Fibroblast of peridontal ligament (primary cell): ENCODE measurements at regions not wholly inside any gene's neighbourhood (a gene's known extent, or its start where the extent isn't known, plus 50 kb on each side); places are given as distances from the start of the nearest gene placed in this dataset.
A peak's percentile ranks its signal among the peaks of the same experiment; 100 is the strongest.

Source experiments
- DNase-seq: peaks from one replicate; pipeline ENCODE4 v3.0.0-alpha.2; 2010; ENCODE audit errors: extremely low read depth

DNA sequence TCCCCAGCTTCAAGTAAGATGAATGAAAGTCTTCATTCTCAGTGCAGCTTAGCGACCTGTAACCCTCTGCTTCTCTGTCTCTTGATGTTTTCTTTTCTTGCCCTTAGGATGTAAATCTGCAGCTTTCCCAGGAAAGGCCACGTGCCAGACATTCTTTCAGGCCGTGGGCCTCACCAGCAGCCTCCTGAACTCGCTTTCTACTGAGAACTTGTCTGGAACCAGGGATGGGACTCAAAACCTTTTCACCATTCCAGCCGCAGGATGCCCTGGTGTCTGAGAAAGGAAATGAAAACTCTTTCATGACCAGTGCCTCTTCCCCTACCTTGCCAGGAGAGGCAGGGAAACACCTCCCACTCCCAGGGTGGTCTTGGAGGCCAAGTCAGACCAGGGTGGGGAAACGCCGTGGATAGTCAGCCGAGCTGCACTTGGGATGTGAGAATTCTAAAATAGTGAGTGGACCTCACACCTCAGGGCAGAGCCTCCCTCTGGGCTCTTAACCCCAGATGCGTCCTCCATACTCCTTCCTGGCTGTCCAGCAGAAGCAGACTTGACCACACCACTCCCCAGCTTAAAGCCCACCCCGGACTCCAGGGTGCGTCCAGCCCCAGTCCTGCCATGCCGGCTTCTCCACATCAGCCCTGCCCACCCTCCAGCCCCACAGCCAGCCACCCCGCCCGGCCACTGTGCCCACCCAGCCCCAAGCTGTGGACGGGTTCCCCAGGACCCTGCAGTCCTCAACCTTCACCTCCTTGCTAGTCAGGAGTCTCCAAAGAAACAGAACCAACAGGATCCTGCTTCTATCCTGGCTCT is 115.5 kb downstream of the TWIST2 start:
- DNase-seq: no peak

DNA sequence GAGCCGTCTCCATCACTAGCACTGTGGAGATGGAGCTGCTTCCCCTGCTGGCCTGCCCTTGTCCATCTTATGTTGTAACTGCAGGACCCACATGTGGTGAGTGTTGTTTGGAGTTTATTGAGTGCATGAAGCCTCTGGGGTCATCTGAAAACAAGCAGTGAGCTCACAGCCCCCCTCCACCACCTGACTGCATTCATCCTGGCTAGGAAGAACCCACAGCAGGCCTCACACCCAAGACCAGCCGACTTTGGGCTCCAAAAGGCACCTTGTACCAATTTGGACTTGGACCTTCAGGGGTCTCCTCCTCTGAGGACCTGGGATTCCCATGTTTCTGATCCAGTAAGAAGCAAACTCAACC is 116.1 kb downstream of the TWIST2 start:
- no peak for DNase-seq

DNA sequence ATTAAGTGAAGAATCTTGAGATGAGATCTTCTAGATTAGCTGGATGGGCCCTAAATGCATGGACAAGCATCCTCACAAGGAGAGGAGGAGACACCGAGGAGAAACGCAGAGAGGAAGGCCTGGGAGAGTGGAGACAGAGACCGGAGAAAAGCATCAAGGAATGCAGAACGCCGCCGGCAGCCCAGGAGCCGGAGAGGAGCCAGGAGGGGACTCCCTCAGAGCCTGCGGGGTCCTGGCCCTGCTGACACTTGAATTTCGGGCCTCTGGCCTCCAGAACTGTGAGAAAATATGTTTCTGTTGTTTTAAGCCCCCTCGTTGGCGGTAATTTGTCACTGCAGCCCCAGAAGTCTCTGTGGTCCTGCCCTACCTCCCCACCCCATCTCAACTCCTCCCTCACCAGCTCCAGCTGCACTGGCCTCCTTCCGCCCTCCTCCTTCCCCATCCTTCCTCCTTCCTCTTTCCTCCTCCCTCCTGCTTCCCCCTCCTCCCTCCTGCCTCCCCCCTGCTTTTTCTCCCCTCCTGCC is 116.7 kb downstream of the TWIST2 start:
- no peak for DNase-seq

DNA sequence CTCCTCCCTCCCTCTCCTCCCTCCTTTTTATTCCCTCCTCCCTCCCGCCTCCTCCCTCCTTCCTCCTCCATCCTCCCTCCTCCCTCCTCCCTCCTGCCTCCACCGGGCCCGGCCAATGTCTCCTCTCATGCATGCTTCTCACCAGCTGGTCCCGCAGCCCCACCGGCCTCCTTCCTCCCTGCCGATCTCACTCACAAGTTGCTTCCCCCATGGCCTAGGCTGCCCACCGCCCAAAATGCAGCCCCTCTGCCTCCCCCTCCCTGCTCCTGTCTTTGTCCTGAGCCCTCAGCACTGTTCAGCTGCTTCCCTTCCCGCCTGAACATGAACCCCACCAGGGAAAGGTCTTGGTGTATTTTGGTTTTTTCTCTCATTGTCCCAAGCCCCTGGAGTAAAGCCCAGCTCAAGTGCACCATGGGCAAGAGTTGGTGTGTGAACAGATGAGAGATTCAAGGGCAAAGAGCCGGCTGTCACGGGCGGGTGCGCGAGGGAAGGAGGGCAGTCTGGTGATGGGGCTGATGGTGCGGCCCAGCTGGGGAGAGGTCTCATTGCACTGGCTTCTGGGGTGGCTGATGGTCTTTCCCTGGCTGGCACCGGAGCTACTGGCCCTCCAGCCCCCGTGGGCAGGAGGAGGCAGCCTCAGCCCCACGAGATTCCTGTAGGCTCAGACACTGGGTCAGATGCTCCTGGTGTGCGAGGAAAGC is 117.6 kb downstream of the TWIST2 start:
- DNase-seq: no peak

DNA sequence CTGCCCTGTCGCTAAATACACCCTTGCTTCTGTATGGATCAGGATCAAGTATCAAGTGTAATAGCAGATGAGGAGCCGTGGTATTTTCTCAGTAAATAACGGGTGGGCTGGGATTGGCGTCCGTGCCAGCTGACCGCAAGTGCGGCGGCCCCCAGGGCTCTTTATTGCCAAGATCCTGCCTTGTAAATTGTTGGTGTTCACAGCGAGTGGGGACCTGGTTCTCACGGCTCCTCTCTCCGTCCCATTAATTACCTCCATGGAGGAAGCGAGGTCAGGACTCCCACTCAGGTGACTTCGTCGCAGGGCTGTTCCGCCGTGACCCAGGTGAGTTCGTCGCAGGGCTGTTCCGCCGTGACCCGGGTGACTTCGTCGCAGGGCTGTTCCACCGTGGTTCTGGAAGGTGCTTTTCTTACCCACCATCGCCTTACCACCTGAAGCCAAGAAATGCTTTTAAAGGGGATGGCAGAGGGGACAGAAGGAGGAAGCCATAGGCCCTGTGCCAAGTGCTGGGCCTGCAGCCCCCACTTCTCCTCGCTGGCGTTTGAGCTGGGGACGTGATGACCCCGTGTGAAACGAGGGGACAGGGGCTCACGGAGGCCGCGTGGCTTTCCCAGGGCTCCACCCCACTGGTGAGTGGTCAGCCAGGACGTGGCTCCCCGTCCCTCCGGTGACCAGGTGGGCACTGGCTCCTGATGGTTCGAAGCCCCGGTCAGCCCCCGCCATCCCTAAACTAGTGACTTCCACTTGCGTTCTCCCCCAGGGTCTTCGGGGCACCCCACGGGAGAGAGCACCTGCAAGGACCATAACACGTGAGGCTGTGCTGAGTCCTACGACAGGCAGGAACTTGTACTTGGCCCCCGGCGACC is 118.4 kb downstream of the TWIST2 start:
- no peak for DNase-seq

DNA sequence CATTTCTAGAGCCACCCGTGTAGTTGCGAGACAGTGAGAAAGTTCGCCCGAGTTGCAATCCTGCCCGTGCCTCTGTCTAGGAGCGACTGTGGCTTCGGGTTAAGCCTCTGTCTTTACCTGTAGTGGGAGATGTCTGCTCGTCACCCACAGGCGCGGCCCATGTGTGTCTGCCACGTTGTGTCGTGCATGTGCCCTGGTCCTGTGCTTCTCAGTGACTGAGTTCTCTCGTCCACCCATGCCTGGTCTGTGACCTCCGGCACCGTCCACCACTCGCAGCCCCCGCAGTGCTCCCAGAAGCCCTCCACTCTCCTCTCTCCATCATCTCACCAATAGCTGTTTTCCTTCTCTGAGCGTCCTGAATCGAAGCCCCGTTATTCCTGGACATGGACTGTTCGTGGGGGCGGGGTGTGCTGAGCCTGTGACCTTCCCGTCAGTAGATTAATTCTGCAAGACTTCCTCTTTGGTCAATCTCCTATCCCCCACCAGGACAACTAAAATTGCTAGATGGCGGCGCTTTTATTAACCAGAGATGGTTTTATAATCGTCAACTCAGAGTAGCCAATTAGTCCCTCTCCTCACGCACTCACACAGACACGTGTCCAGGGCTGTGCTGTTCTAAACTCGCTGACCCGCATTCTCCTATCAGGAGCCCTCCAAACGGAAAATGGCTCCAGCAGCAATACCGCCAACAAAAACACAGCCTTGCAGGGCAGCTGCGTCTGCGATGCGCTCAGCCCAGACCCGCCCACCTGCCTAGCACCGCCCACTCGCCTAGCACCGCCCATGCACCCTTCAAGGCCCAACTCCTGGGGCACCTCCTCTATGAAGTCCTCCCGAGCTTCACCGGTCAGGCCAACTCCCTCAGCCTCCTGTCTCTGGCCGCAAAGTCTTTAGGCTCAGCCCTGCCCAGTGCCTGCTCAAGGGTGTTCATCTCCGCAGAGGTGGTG is 119.4 kb downstream of the TWIST2 start:
- DNase-seq: no peak

DNA sequence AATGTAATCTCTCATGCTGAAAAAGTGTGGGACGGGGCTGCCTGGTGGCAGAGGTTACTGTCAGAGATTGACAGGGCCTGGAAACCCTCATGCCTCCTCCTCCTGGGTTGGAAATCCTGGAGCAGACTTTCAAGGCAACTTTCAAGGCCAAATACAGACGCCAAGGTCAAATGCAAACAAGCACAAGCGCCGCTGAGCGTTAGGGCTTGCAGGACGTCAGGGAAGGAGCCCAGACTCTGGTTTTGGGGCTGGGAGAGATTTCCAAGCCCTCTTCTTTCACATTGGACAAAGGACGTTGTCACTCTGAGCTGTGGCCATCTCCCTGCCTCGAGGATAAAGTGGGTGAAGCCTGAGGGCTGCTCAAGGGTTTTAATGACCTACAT is 120.1 kb downstream of the TWIST2 start:
- no peak for DNase-seq

DNA sequence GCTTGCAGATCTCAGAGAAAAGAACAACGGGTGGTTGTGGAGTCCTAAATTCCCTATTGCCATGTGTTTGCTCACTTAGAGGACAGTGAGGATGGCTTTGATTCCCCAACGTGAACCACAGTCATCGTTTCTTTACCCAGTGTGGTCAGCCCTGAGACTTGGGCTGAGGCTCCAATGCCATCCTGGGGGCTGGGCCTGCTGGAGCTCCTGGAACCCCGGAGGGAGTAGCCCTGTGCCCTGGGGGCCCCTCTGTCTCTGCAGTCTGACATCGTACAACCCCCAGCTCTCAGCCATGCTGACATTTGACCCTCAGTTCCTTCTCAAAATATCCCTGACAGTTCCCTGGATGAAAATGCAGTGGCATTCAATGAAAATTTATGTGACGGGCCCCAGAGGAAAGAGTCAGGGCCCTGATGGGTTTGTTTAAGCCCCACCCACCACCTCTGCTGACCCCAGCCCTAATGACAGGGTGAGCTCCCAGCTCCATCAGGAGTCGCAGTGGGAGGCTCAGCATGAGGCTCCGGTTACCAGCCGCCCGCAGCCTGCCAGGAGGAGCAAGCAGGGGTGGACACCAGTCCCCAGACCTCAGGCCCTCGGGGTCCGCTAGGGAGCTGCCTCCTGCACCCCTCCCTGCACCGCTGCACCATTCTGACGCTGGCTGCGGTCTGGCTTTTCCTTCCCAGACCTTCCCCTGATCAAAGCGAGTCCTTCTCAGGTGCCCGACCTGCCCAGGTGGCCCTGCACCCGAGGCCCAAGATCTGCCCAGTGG is 120.9 kb downstream of the TWIST2 start:
- no peak for DNase-seq

DNA sequence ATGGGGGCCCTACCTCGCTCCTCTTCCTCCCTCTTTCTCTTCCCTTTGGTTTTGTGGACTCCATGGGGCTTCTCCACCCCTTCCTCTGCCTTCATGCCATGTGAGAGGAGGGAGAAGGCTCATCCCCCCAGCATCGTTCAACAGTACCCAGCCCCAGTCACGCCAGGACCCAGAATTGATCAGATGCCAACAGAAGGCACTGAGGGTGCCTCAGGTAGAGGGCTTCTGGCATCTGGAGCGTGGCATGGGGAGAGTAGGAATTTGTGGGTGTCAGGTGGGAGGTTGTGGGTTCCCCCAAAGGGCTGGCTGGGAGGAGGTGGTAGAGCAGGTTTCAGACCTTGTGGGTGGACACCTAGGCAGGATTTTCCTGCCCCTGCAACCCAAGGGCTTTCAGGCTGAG is 122.0 kb downstream of the TWIST2 start:
- DNase-seq: no peak

DNA sequence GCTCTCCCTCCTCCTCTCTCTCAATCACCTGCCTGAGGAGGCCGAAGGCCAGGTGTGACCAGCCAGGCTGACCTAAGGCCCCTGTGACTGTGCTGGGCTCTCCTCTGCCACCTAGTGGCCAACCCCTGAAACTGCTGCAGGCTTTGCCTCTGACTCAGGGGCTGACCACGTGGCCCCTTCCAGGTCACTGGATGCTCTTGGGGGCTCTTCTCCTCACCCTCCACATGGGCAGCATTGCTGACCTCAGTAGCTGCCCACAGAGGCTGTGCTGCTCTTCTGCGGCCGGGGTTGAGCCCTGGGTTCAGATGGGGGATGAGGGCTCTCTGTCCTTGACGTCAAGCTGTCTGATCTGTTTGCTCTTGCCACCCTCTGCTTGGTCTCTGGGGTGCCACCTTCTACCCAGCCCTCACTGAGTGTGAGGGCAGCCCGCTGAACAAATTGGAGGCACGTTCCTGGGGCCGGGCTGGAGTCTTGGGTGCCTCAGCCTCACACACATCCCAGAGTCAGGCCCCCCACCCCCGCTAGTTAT is 122.7 kb downstream of the TWIST2 start:
- DNase-seq: peak; percentile 61

DNA sequence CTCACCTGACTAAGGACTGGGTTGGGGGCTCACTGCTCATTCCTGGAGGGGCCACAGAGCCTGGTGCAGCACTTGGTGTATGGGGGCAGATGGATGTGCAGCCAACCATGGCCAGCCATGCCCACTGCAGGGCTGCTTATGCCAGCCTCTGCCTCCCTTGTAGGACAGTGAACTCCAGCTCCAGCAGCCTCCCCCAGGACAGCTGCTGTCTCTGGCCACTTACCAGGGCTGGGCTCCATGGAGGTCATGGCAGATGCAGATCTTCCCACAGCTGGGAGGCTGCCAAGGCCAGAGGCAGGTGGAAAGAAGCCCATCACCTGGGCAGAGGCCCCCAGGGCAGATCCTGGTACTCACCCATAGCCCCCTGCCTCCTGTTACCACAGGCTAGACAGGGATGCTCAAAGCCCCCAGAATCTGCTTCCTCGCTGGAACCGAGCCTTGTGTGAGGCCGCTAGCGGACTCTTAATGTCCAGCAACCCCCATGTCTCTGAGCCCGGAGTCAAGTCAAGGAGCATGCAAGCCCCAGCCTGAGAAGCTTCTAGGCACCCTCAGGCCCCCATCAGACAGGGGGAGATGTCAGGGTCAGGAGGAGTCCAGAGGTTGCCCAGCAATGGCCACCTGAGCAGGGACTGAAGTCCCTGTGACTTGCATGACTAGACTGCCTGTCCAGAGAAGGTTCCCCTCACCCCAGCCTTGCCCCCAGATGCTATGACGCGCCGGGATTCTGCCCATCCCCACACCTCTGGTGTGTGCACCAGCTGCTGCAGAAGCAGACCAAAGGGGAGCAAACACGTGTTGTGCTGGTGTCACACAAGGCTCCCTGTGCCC is 123.6 kb downstream of the TWIST2 start:
- no peak for DNase-seq

DNA sequence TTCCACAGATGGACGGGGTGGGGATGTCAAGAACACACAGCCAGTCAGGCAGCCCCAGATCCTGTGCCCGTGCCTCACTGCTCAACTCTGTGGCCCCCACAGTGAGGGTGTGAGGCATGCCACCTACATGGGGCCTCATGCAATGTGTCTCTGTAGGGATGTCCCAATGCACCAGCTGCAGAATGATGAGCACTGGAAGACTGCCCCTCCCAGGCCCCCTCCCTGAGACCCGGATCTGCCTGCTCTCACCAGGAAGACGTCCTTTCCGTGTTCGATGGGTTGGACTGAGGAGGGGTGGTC is 124.2 kb downstream of the TWIST2 start:
- DNase-seq: no peak

DNA sequence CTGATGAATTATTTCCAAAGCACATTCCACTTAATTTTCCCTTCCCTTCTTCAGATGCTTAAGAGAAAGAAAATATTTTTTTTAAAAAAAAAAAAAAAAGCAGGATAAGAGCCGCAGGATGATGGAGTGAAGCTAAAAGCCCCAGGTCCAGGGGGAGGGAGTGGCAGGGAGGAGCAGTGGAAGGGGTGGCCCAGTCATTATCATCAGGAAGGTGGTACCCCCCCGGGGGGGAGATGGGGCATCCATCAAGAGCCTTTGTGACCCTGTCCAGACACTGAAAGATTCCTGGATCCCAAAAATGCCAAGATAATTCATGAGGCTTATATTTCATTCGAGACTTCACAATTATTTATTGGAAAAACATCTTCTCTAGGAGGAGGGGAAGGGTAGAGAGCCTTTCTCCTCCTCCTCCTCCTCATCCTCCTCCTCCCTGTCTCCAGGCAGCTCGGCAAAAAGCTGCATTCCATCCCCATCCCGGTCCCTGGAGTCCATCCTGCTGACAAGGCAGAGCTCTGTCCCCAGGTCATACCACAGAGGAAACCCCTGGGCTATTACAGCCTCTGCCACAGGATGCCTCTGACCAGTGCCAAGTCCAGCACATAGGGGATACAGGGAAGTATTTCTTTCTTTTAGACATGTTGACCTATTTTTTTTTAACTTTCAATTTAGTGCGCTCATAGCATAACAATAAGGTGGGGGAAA is 125.3 kb downstream of the TWIST2 start:
- DNase-seq: peak; percentile 13

DNA sequence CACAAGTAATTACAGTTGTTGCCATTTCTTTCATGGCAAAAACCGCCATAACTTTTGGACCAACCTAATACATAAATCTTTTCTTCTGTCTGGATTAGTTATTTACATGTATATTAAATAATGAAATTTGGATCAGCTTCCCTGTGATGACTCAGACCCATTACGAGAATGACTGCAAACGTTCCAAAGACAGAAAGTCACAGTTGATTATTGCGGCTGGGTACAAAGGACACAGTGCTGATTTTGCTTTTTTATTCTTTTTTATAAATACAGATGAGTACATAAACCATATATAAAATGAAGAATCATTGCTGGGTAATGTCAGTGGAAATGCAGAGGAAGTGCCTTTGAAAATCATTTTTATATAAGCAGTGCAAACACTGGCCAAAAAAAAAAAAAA is 126.2 kb downstream of the TWIST2 start:
- peak; percentile 64 for DNase-seq

DNA sequence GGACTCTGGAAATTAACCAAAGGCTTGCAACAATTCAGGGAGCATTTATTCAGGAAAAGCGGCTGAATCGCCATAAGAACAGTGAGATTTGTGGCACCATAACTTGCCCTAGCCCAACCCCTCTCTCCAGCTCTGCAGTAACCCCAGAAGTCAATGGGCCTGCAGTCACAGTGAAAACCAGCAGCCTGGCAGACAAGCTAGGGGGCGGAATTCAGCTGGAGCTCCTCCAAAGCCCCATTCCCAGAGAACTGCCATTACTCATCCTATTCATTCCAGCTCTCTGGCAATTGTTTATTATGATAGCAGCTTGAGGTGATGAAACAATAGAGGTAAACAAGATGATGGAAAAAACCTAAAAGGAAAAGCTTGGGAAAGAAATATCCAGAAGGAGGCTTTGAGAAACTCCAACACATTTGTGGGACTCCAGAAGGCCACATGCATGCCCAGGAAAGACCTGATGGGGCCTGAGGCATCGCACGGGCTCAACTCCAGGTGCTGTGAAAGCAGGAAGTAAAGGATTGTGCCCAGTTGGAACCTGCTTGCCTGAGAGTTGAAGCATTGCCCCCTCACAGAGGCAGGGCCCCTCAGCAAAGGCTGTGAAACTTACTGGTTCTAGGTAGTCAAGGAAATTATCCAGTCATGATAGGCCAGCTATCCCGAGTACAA is 126.7 kb downstream of the TWIST2 start:
- DNase-seq: peak; percentile 95

DNA sequence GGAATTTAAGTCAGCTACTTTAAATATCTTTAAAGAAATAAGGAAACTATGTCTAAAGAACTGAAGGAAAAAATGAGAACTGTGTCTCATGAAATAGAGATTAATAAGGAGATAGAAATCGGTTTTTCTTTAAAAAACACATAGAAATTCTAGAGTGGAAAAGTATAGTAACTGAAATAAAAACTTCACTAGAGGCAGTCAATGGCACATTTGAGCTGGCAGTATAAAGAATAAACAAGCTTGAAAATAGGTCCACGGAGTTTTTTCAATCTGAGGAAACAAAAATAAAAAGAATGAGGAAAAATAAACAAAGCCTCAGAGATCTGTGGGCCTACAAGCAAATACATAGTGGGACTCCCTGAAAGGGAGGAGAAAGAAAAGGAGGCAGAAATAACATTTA is 127.5 kb downstream of the TWIST2 start:
- no peak for DNase-seq

DNA sequence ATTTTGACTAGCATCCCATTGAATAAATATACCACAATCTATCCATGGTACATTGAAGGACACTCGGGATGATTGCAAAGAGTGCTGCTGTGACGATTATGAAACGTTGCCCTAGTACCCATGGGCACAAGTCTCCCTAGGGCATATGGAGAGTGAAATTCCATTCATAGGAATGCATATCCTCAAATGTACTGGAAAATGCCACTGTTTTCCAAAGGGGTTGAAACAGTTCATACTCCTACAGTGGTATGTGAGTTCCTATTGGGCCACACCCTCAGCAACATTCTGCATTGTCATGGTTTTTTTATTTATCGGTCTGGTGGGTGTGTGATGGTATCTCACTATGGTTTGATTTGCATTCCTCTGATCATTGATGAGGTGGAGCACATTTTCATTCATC is 130.6 kb downstream of the TWIST2 start:
- DNase-seq: no peak

DNA sequence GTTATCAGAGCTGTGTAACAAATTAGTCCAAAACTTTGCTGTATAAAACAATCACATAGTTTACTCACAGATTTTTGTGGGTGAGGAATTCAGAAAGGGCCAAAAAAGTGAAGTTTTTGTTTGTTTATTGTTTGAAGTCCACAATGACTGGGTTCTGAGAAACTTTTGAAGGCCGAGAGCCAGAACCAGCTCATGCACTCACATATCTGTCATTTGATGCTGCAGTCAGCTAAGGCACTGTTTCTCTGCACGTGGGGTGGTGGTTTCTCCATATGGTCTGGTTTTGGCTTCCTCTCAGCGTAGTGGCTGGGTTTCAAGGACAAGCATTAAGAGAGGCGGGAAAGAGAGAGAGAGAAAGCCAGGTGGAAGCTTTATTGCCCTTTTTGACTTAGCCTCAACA is 131.8 kb downstream of the TWIST2 start:
- DNase-seq: peak; percentile 54
